SK-N-MC (cell line): ENCODE measurements at regions not wholly inside any gene's neighbourhood (a gene's known extent, or its start where the extent isn't known, plus 50 kb on each side); places are given as distances from the start of the nearest gene placed in this dataset.
"Not testable (repeated sequence)": the region's sequence is repeated elsewhere in the genome, so short reads cannot be mapped to it uniquely, and the experiment has no call there.

Experiments used
- EZH2 ChIP-seq: fragments of 200-600 bp; sonication (generic); IDR thresholded peaks from one replicate; pipeline ENCODE4 v1.6.1; 2017; ENCODE audit warnings: antibody characterized with exemption
- FOXP2 ChIP-seq: optimal IDR thresholded peaks from 2 replicates; pipeline ENCODE3; 2011; ENCODE audit warnings: mild to moderate bottlenecking, moderate library complexity; ENCODE audit not compliant: insufficient read depth; ENCODE audit errors: extremely low read length, control extremely low read depth
- POLR2AphosphoS5 ChIP-seq: IDR thresholded peaks from 2 replicates; pipeline ENCODE4 v1.6.1; 2012; ENCODE audit warnings: mild to moderate bottlenecking, low read depth, low read length, borderline replicate concordance

- TF ChIP-seq EZH2, FOXP2, POLR2AphosphoS5: not testable (repeated sequence)
Observed at GRCh38 chr4:49215082-49215479, 229.0 kb downstream of the CWH43 start.
